Fibroblast of skin of left quadriceps (primary cell): ENCODE measurements at regions not wholly inside any gene's neighbourhood (a gene's known extent, or its start where the extent isn't known, plus 50 kb on each side); places are given as distances from the start of the nearest gene placed in this dataset.

Source experiments
- DNase-seq, 2 experiments: peaks; one replicate each; pipeline ENCODE4 v3.0.0-alpha.2; 2013; ENCODE audit warnings: low read depth in 2 of 2

DNA sequence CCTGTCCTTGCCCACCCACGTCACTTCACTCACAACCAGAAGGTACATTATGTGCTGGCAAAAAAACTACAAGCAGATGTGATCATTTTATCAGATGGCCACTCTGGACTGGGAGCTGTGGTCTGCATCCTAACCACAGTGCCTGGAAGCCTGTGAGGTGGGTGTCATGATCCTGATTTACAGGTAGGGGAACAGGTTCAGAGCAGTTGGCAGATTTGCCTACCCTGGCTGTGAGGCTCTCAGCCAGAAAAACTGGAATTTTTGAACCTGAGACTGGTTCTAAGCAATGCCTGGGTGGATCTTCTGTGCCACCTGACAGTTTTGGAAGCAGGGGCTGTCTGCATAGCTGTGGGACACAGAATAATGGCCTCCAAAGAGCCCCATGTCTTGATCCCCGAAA lies 150.8 kb downstream of the SYF2 start:
- no peak for DNase-seq

DNA sequence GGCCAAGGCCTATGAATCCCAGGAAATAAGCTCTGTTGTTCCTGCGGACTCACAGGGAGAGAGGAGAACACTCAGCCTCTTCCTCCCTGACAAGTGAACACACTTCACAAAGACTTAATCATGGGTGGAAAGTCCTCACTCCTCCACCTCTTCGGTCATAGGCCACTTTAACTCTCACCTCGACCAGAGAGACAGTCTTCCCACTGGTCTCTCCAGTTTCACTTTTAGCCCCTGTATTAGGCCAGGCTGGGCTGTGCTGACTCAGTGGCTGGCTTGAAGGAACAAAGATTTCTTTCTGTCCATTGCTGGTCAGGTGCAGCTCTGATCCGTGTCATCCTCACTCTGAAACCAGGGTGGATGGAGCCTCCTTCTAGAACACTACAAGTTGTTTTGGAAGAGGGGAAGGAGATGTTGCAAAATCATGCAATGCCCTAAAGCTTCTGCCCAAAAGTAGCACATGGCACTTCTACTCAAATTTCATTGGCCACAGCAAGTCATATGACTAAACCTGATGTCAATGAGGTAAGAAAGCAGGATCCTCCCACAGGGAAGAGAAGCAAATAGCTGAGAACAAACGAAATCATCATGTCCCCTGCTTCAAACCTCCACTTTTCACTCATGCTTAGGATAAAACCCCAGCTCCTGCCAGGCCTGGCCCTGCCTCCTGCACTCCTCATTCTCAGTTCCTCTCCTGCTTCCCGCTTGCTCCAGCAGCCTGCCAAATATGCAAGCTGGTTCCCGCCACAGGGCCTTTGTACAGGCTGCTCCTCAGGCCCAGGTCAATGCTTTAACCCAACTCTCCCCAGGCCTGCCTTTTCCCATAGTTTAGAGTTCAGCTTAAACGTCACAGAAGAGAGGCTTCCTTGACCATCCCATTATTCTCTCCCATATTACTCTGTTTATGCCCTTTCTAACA lies 150.5 kb upstream of the RUNX3 start:
- DNase-seq: no peak

DNA sequence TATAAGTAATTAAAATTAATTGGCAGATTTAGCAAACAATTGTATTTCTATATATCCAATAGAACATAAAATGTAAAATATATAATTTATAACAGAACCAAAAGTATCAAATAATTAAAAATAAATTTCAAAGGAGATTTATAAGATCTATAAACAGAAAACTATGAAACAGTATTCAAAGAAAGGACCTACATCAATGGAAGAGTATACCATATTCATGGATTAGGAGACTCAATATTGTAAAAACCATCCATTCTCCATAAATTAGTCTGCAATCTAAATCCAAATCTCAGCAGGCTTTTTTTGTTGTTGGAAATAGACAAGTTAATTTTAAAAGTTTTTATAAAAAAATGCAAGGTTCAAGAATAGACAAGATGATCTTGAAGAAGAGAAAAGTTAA lies 149.0 kb upstream of the RUNX3 start:
- DNase-seq: no peak

DNA sequence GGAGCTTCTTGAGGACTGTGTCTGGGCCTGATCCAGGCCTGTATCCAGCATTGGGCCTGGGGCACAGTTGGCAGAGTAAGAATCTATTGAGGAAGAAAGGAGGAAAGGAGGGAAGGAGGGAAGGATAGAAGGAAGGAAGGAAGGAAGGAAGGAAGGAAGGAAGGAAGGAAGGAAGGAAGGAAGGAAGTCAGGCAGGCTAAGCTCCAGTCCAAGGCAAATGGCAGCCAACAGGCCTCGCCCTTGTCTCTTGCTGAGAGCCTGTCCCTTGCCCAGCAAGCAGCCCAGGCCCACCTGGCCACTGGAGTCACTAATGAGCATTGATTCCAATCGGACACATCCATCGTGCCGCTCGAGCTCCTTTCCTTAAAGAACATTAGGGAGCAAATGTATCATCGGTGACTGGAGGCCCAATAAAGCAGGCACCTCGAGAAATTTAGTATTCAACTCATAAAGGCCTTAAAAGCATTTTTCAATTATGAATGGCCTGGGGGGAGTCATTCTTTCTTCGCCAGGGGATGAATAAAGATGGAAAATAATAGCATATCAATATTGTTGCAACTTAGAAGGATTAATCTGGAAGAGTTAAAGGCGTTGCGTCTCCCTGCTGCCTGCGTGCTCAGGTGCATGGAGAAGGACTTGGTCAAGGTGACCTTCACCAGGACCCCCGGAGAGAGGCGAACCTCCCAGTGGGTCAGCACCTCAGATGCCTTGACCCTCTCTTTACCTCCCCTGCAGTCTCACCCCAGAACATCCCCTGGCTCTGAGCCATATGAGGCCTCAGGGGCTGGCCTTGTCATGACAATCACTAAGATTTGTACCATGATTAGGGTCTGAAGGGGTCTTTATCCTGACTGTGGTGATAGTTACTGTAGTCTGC lies 144.5 kb upstream of the RUNX3 start:
- no peak for DNase-seq

DNA sequence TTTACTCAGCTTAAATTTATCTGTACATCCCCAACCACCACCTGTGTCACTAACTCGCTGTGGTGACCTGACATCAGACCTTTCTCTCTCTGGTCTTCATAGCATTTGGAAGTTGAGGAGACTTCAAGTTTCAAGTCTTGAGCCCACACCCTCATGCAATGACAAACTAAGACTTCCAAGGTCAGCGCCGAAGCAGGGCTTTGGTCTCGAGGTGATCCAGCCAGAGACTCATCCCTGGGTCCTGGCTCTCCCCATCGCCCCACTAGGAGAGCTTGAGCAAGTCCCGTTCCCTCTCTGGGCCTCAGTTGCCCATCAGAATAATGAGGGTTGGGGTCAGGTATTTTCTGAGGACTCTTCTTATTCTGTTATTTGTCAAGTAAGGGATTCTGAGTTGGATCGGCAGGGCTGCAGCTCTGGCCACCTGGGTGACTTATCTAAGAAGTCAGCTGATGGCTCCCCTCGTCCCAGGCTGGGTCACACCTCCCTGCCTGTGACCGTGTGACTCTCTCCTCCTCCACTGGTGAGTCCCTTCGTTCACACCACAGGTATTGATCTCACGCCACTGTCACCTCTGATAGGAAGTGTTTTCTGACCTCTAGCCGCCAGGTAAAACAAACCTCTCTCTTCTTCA lies 143.7 kb upstream of the RUNX3 start:
- DNase-seq: no peak

DNA sequence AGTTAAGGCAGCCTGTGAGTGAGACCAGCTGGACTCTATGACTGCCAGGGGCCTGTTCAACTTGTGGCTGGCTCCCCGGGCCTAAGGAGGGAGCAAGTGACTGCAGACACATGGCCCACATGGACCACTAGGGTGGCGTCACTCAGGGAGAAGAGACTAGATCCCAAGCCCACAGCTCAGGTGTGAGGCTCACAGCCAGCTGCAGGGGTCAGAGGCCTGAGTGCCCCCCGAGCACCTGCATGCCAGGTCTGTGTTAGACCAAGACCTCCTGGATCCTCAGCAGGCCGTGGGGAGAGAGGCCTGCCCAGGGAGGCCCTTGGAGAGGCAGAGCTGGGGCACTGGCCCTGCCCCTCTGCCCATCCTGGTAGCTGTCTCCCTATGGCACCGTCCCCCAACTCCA lies 142.4 kb upstream of the RUNX3 start:
- DNase-seq: no peak

DNA sequence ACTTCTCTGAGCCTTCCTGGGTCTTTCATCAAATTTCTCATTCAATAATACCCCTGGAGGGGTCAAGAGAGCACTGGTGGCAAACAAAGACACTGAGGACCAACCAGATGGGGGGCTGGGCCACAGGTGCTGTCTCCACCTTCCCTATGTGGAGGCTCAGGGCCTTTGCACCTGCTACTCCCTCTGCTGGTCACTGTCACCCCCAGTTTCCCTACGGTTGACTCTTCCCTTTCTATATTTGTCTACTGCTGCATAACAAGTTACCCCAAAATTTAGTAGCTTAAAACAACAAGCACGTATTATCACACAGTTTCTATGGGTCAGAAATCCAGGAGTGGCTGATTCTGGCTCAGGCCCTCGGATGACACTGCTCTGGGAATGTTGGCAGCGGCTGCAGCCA lies 138.8 kb upstream of the RUNX3 start:
- DNase-seq: no peak

DNA sequence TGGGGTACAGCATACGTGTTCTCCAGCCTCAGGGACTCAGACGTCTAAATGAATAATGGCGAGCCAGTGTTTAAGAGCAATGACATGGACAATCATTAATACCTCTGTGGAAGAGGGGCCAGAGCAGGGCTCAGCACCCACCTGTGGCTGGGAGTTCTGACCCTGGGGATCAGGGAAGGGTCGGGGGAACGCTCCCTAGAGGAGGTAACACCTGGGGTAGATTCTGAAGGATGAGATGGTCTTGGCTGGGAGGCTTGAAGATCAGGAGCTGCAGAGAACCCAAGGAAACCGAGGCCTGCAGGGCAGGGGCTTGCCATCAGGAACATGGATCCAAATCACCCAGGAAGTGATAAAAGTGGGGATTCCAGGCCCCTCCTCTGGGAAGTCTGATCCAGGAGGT lies 138.2 kb upstream of the RUNX3 start:
- DNase-seq: no peak

DNA sequence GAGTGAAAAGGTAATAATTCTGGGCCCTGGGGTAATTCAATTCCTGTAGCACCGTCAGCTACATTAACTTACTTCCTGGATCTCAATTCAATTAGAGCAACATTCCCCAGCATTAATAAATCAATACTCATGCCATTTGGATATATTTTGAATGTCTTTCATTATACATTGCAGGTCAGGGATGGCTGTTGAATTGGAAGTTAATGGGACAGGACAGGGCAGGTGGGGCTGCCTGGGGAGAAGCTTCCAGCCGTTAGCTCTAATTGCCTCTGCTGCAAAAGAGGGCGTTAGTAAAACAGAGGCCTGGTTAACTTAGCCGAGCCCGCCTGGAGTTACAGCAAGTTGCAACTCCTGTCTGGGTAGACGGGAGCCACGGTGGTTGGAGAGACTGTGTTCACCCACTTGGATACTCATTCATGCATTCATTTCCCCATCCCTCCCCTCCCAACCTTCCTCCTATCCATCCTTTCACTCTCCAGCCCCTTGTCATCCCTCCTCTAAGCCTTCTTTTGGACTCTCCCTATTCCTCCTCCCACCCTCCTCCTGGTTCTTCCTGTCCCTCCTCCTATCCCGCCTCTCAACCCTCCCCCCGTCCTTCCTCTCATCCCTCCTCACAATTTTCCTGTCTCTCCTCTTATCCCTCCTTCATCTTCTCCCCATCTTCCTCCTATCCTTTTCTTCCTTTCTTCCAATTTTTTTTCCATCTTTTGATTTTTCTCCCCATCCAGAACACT lies 137.6 kb upstream of the RUNX3 start:
- DNase-seq: no peak

DNA sequence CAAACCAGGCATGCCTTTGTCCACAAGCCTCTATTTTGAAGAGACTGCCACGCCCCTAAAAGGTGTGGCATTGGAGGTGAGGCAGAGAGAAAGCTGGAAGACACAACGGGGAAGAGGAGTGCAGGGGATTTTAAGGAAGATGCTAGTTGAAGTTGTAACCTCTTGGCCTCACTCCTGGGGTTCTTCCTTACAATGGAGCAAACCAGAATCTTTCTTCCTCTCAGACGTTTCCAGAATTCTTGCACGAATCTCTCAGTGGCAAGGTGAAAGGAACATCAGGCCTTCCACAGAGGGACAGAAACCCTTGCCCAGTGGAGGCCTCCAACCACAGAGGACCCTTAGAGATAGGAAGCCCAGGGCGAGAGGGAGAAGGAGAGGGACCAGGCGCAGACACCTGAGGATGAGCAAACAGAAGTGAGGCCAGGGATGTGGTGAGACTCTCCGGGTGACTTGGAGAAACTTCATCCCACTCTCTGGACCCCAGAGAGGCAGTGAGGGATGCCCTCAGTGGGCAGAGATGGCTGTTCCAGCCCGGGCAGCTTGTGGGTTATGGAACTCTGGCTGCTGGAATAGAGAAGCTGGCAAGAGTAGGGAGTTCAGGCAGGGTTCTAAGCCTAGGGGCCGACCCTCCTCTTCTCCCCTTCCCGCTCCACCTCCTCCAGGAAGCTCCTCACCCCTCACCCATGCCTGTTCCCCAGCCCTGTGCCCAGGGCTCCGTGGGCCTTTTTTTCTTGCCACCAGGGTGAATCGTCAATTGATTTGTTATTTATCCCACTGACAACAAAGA lies 136.8 kb upstream of the RUNX3 start:
- DNase-seq: no peak

DNA sequence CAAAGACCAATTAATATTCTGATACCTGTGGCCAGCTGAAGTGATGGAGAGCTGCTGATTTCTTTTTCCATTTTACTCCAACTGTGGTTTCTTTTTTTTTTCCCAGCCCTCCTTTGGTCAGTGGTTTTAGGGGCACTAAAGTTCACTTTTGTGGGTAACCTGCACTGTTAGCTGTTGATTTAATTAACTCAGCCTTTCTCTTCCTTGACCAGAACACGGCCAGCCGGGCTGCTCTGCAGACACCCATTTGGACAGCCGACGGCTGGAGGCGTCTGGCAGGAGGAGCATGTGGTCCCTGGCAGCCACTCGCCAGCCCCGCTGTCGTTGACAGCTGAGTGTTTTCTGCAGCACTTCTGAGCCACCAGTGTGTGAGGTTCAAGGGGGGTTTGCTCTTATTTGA lies 136.2 kb upstream of the RUNX3 start:
- no peak for DNase-seq

DNA sequence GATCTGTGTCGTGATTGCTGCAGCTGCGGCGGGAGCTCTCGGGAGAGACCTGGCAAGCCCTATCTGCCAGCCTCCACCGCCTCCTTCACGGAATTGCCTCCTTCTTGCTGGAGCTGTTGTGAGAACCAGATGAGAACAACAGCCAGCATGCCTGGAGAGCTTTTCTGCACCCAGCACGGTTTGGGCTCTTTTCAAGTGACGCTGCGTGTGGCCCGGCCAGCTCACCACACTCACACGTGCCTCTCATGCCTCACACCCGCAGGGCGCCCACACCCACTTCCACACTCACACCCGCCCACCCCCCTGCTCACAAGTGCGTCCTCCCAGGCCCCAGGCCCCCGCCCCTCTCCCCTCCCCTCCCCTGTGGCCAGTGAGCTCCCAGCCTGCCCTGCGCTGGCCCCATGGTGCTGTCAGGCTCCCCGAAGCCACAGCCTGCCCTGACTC lies 135.7 kb upstream of the RUNX3 start:
- peak; percentile 32 to 36 for DNase-seq

DNA sequence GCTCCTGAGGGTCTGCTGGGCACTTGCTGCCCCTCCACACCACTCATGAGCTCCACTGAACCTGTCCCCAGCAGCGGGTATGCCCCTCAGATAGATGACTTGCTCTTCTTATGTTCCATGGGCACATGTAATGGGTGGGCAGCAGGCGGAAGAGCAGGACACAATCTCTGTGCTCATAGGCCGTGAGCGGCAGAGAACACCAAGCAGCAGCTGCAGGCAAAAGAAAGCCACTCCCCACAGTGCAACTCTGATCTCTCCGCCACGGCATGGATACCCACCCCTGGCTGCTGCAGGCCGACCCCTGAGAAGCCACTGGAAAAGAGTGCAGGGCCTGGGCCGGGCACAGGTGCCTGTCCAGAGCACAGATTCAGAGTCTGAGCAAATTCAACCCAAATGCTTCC lies 135.2 kb upstream of the RUNX3 start:
- DNase-seq: no peak

DNA sequence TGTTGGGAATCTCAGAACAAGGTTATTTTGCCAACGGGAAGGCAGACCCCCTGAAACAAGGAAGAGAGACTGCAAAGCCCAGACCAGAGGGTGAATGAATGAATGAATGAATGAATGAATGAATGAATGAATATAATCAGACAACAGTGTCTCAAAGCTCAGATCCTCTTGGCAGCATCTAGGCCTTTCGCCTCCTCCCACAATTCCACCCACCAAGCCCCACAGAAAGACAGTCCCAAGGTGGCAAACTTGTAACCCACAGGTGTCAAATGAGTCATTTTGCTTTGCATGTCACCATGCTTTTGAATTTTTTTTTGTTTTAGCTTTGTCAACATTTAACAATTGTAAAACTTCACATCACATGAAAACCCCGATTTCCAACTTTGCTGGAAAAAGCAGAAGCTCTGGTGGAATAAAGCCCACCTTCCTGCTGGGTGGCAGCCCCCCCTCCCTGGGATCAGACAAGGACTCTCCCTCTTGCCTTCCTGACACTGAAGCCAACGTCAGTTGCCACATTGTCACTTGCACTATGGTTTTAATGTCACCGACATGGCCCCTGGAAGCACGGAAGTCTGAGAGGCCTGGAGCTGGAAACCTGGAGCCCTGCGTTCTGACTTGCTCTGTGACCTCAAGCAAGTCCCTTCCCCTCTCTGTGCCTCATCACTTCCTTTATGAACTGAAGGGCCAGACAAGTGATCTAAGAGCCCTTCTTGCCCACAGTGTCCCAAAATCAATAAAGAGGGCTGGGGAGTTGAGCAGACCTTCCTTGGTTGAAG lies 134.6 kb upstream of the RUNX3 start:
- DNase-seq: no peak

DNA sequence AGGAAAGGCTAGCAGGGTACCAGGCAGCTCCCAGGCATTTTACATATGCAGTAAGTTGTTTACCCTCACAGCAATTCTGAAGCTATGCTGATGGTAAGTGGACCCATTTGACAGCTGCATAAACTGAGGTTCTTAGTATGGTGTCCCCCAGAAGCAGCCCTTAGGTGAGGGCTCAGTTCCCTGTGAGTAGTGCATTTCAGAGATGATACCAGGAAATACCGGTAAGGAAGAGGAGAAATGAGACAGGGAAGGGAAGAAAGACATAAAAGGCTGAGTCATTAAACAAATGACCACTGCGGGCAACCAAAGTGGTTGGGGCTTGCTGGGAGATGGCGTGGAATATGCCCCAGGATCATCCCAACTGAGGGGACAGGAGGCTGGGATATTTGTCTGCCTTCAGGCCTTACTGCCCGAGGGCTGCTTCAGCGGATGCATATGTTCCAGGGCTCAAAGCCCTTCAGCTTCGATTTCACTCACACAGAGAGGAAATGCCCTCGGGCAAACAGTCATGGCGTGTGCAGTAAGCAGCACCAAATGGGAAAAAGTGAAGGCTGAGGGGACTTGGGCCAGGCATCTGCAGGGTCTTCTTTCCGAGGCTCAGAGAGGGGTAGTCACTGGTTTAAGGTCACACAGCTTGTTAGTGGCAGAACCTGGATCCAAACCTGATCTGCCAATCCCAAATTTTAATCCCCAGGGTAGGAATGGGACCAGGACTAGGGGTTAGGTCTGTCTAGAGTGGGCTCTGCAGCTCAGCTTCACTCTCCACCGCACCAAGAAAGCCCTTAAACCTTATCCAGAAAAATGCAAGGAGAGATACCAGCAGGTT lies 133.7 kb upstream of the RUNX3 start:
- no peak for DNase-seq

DNA sequence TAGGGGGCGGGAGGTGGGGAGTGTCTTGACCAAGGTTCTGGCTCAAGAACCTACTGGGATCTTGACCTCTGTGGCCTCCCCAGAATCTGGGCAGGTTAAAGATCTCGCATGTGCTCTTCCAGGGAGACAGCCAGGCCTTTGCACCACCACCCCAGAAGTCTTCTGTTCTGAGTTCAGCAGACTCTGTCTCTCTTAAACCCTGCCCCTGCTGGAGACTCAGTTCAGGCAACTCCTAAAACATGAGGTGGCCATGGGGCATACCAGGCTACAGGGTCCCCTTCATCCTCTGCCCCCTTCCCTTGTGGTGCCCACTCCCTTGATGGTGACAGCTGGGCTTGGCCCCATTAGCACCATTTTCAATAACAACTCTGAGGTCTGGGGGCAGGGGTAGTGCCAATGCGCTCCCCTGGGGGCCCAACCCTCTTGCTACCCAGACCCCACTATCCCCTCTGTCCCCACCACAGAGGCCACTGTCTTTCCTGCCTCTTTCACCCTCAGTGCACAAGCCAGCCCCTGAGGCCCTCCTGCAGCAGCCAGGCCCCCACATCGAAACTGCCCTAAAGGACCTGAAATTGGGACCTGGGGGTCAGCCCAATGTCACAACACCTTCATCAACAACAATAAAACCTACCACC lies 132.7 kb upstream of the RUNX3 start:
- DNase-seq: no peak

DNA sequence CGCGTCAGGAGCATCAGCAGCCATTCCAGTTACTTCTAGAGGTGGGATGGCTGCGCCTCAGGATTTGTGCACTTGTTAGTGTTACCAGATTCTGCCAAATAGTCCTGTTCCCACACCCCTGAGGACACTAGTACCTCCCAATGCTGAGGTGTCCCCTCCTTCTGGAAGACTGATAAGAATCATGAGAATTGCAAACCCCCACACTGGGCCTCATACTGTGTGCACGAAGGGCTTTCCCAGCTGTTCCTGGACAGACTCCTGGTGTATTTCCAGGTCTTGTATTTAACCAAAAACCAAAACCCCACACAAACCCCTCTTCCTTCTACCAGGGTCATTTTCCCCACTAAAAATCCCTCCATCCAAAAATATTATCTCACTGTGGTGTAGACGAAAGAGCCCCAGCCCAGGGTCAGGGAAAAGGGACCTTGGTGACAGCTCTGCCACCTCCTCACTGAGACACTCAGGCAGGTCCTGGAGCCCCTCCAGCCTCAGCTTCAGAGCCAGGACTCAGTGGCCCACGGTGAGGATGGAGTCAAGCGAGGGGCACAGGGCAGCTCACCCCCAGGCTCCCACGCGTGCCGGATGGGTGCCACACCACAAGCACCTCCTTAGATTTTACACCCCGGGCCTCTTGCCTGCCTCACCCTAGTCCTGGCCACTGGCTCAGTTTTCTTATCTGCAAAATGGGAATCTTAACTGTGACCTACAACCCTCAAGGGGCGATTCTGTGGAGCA lies 131.4 kb upstream of the RUNX3 start:
- no peak for DNase-seq

DNA sequence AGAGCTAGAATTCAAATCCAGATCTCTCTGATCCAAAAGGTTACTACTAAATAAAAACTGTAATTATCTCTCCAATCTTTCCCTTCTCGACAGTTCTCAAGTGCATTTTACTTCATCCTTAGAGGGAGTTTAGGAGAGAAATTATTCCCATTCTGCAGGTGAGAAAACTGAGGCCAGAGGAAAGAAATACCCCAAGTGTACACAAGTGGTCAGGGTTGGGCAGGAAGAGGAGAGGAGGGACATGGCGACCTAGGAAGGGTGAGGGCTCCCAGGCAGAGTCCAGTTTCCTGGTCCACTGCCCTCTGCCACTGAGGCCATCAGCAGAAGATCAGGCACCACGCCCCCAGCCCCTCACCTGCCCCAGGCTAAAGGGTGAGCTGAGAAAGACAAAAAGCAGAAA lies 127.1 kb upstream of the RUNX3 start:
- DNase-seq: no peak
